Activated CD4-positive, alpha-beta T cell treated with anti-CD3 and anti-CD28 coated beads, Interleukin-2, Interleukin-4, amounts not matched to agents 100 ng/mL and 50 ng/mL, durations not matched to agents 16 hours and 8 hours (primary cell): ENCODE measurements at regions not wholly inside any gene's neighbourhood (a gene's known extent, or its start where the extent isn't known, plus 50 kb on each side); places are given as distances from the start of the nearest gene placed in this dataset.

Experiments
- DNase-seq: peaks from one replicate; pipeline ENCODE4 v3.0.0-alpha.2; 2020; ENCODE audit warnings: low spot score

DNA sequence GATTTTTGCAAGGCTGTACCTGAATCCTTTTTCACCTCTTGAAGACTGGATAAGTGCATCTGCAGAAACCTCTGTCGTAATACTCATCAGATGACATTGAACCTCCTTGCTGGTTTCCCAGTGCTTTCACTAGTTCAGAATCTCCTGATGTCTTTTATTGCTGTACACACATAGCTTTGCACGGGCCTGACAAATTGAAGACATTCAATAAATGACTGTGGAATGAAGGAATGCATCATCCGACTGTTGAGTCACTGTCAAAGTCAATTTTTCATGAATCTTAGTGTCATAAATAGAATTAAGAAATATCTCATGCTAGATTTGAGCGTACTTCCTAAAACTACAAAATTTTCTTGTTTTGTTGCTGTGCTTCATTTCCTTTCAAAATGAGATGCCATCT, 598.2 kb upstream of the MAP3K7 start:
- DNase-seq: no peak

DNA sequence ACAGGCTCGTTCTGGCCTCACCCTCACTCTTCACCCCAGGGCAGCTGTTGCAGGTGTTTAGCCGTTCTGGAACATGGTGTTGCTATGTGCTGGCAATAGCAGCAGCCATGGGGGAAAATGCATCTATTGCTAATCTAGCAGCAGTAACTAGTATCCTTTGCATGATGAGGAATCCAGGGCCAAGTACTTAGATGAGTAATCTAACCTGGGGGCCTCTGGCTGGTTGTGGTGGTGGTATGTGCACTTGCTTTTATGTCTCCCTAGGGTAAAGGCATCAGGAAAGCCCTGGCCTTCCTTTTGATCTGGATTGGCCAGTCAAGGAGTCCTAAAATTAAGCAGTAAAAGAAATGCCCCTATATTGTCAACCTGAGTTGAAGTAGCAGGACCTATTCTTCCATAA, 594.5 kb upstream of the MAP3K7 start:
- no peak for DNase-seq

DNA sequence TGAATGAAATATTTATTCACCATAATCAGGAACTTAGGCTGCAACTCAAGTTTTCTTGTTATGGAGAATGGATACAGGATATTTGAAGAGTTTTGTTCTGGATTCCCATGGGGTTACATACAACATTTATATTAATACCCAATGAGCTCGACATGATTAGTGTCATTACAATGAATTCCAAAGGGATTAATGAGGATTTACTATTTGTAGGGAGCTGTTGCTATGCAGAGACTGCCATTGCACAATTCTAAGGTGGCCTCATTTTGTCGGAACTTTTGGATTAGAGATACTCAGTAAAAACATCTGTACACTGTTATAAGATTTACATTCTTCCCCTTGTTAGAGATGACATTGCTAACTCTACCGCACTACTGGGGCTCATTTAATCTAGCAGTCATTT, 586.8 kb upstream of the MAP3K7 start:
- no peak for DNase-seq

DNA sequence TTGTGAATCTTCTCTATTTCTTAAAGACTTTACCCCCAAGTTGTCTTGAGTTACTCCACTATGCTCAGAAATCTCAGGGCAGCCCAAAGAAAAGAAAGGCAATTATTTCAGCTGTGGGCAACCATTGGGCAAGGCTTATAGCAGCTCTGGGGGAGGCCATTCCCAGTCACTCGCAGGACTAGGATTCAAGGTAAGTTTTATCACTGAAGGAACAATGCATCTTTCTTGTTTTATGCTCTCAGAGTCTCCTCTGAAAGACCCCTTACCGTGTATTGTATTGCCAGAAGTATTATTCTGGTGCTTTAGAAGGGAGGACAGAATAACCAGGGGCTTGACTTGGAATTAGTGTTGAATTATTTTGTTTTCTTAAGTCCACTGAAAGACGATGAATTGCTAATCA, 586.3 kb upstream of the MAP3K7 start:
- DNase-seq: no peak

DNA sequence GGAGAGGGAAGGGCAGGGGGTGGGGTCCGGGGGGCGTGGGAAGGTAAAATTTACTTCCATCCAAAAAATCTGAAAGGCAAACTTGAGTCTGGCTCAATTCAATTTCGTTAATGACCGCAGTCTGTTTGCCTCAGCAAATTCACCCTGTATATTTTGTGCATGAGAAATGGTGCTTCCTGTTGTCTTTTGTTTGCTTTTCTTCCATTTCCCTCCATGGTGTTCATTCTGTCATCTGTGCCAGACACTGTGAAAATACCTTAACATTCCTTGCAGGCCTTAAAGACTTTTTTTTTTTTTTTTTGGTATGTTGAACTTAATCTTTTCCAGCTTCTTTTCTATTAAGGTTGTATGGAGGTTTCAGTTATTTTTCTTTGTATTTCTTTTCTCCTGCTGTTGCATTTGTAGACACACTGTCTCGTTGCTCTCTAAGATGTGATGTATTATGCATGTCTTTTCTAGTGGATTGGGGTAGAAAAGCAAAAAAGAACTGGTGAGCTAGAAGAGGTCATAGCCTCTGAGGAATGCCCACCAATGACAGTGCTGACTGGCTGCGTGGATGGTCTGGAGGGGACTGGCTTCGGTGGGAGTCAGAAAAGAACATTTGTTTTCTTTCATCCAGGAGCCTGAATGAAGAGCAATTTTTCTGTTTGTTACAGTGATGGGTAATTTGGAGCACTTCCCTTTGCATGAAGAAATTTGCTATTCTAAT, 585.0 kb upstream of the MAP3K7 start:
- no peak for DNase-seq

DNA sequence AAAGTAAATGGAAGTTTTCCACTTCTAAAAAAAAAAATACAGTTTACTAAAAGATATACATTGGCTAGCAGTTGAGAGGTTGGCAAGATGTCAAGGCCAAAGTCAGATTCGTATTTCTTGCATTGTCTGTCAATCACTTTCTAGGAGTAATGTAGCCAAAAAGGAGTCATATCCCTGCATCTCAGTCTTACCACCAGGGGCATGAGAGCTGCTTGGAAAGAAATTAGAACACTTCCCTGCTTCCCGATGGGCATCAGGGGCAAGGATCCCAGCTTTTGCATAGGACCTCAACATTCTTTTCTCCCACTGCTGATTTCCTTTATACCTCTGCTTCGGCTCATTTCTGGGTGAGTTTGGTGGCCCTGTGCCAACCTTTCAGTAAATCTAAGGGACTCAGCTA, 581.0 kb upstream of the MAP3K7 start:
- no peak for DNase-seq

DNA sequence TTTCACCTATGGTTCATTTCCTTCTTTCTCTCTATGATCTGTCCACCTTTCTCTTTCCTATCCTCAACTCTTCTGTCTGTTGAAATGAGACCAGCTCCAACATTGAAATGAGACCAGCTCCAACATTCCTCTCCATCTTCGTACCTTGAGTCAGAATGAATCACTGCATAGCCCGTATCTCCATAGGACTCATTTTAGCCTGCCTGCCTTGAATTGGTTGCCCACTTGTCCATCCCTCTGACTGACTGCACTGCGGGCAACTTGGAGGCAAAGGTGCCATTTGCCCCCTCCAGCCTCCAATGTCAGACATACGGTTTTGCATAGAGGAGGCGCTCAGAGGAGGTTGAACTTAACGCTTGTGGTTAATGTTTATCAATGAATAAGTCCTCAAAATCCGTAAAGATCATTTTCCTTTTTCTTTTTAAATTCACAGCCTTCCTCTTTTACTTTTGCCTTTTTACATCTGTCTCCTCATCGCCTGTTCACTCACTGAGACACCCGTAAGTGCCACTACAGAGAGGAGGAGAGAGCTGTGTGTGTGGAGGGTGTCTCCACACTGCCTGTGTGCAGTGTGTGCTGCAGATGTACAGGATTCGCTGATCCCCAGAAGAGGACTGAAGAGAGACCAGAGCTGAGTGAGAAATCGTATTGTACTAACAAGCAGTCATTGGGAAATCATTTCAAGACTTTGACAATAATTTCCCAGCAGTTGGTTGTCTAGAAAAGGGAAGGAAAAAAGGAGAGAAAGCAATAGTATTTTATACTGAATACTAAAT, 579.6 kb upstream of the MAP3K7 start:
- DNase-seq: no peak

DNA sequence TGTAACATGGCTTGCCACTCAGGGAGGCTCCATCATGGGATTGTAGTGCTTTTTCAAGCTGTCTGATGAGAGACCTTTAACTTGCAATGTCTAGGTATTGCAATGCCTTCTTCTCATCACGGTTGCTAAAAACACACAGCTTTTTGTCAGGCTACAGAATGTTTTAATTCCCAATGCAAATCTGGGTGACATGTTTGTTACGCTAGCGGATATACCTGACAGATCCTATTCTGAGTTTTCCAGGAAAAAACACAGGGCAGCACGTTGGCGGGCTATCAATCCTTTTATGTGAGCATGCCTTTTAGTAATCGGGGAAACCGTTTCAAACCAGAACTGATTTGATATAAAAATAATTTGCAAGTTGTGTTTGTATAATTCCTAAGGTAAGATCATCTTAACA, 577.2 kb upstream of the MAP3K7 start:
- DNase-seq: no peak

DNA sequence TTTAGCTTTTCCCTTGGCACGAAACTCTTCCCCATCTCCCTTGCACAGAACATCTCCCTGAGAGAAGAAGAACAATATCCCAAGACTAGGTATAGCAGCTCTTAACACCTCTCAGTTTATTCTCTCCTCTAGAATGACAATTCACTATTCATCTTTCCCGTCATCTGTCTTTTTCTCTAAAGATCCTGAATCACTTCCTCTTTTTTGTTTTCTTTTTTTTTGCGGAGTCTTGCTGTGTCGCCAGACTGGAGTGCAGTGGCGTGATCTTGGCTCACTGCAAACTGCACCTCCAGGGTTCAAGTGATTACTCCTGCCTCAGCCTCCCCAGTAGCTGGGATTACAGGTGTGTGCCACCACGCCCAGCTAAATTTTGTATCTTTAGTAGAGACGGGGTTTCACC, 574.4 kb upstream of the MAP3K7 start:
- no peak for DNase-seq

DNA sequence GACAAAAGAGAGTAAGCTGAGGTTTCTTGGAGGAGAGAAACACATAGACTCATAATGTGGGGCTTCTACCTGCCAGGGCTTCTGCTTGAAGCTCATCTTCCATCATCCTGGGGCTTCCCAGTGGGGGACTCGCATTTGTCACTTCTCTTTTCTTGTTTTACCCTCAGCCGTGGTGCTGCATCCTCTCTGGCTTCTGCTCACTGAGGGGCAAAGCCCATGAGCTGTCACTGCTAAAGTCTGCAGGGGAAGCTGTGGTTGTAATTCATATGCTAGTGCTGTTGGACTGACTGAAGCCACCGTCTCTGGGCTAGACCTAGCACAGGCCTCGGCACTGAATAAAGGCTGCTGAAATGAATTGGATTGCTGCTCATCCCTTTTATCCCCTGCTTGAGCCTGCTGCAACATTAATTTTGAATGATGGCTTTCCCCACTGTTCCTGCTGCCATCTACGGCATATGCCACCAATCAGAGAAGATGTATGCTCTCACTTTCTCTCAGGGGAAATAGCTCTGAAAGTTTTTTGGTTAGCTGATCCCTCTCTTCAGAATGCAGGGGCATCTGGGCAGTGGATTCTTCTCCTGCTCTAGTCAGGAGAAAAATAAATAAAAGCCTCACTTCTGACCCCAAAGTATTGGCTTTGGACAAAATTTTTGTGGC, 568.4 kb upstream of the MAP3K7 start:
- DNase-seq: no peak

DNA sequence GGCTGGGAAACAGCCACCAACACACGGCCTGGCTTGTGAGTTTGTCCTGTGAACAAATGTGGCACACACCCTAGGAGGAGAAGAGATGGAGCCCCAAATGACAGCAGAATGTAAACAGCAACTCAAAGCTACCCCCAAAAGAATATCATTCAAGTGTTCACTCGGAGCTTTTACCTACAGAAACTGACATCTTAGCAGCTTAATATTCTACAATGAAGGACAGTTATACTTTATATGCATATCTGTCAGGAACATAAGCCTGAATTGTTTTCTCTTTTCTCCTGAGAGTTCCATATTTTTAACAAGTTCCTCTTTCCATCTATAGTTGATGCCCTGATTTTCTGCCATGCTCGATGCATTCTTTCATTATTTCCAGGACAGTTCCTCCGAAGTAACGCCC, 566.0 kb upstream of the MAP3K7 start:
- no peak for DNase-seq

DNA sequence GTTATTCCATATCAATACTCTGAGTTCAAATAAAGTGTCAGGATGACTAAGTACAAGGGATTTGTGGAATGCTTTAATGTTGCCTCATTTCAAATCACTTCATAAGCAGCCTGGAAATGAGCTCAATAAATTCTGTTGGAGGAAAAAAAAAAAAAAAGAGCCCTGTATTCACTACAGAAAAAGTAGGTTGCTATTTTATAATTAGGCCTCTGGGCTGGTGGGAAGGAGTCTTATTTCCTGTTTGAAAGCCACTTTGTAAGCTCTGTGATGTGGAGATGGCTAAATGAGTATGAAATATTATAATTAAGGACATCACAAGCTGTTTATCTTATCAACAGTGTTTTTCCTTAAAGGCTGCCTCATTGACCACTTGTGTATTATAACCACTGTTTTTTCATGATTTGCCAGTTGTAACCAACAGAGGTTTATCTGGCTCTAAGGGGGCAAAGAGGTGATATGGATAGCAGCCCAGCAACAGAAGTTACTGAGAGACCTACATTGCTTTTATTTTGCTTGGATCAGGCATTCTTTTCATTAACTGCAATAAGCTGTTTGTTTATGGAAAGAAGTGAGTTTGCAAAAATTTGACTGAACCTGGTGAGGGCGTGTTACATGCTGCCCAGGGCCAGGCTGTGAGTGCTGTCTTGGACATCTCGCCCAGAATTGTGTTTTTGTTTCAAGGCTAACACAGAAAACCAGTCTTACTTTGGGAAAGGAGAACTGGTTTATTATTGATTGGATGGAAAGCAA, 563.3 kb upstream of the MAP3K7 start:
- no peak for DNase-seq

DNA sequence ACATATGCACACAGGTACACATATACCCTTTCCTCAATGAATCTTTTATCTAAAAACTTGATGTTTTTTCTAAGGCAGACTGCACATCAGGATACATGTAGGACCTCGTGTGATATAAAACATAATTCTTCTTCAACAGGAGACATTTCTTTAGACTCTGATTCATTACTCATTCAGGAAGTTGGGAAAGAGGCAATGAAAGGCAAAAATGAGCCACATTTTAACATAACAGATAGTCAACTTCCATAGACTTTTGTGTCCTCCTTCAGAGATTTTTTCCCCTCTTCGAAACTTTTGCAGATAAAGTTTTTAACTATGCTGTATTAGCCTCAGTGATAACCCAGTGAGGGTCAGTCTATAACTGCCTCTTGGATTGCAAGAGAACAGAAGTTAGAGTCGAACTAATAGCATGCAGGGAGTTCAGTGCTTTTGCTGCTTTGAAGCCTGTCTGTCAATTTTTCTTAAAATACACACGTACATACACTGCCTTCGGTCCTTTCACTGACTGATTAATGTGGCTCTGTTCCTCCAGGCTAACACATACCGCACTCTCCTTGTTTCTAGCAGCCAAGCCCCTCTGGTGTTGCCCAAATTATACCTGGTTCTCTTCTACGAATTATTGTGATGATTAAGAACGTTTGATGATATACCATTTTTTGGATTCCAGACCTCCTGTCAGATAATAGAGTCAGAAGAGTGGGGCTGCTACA, 562.5 kb upstream of the MAP3K7 start:
- no peak for DNase-seq

DNA sequence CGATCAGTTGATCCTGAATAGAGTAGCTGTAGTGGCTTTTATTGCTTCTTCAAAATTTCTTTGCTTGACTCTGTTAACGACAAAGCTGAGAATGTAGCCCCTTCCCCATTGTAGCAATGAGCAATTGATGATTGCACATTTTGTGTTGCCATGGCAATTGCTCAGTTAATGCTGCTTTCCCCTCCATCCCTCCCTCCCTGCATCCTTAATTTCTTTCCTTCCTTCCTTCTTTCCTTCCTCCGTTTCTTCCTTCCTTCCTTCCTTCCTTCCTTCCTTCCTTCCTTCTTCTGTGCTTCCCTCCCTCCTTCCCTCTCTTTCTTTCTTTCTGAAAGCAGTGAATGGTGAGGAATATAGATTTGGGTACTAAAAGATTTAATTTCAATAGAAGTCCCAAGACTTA, 557.3 kb upstream of the MAP3K7 start:
- DNase-seq: no peak

DNA sequence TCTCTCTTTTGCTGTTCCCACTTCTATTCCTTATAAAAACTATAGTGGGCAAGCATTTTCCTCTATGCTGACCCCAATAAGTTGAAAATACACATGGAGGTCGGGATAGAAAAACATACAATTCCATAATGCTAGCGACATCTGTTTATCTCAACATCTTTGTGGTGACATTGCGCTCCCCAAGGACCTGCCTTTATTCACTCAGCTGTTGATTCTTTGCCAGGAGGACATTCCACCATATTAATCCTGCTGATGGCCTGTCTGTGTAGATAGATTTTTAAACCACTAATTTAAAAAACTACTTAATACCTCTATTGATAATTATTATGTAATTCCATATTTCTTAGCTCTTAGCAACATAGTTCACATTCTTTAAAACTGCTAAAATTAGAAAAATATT, 555.3 kb upstream of the MAP3K7 start:
- DNase-seq: no peak

DNA sequence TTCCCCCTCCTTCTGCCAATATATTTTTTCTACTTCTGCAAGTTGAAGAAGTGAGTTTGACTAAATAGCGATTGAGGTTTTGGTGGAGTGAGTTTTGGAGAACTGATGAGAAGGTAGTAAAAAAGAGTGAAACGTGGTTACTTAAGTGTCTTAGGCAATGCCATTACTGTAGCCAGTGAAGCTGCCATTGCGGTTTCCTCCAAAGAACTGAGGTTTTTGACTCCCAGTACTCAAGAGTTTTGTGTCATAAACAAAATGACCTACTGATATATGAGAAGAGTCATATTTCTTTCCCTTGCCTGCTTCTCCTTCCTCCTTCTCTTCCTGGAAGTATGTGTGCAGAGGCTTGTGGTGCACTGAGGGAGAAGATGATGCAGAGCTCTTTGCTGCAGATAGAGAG, 554.5 kb upstream of the MAP3K7 start:
- no peak for DNase-seq

DNA sequence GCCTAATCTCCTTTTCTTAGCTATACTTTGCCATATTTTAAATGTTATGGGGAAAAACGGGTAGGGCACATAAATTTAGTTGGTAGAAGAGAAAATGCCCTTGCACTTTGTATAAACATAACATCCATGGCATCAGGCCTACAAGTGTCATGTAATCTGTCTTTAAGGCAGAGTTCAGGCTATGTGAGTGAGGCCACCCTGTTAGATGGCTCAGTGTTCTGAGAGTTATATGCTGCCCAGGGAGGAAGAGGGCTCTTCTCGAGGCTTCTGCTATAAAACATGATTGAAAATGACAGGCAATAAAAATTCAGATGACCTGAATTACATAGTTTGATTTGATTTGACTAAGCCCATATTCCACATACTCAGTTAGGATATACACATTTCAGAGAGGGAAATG, 553.6 kb upstream of the MAP3K7 start:
- no peak for DNase-seq

DNA sequence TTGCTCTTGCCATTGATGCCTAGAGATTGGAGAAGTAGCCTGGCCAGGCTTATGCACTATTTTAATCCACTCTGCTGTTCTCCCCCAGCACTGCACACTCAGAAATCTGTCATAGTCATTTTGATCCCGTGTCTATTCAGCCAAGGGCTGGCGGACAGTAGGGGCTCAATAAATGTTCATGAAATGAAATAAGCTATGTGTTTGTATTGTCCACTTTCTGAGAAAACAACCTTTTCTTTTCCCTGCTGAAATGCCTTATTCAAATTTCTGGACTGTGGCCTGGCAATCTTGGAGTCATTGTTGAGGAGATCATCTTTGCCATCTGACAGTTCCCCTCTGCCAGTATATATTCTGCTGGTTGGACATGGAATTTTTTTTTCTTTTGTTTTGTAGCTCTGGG, 550.4 kb upstream of the MAP3K7 start:
- no peak for DNase-seq

DNA sequence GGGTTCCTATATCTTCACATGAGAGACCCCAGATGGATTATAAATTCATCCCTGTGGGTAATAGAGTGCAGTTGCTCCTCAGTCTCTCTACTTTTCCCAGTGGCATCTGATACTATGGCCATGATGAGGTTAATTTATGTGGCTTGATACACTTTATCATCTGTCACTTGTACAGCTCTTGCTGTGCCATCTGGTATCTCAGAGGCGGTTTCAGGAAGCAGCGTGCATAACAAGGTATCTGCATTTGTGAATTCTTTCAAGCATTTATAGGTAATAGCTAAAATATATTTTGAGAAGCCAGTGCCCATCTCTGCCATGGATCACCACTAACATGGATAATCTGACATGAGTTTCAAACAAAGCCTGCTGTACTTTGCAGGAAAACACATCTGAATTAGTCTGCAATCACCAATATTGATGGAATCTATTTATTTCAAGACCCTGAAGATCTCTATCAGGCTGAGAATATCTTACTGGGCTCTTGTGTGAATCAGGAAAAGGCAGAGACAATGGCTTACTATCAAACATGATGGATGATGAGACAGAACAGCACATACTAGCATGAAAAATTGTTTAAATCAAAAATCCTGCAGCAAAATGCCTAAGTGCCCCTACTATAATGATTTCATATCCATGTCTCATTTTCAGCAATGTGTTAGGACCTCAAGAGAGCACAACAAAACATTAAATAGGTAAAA, 548.7 kb upstream of the MAP3K7 start:
- DNase-seq: no peak

DNA sequence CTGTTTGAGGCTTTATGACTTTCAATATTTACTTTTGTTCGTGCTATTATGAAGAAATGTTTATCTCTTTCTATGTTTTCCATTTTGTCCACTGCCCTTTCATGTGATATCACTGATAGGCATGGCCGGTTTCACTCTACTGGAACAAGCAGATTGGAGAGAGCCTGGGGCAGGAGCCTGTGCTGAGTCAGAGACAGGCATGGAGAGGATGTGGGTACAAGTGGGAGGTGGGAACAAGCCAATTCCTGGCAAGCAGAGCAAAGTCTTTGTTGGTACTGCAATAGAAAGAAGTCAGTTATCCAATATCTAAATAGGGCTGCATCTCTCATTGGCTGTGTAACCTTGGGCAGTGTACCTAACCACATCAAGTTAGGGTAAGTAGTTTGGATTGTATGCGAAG, 545.6 kb upstream of the MAP3K7 start:
- no peak for DNase-seq

DNA sequence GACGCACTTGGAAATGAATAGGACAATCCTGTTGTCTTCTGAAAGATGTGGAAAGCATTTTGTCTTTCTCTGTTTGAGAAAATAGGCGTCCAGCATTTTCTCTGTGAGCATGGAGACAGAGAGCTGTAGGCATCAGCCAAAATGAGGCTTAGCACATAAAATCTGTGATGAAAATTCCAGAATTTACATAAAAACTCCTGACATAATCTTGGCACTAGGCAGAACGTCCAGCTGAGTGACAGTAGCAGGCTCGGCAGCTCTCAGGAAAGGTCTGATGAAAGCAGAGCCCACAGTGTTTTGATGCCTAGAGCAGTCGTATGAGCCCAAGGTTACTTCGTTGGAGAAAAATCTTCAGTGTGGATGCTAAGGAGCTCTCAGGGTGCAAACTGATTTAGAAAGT, 543.3 kb upstream of the MAP3K7 start:
- no peak for DNase-seq
